Natural killer cell (primary cell): ENCODE measurements at regions not wholly inside any gene's neighbourhood (a gene's known extent, or its start where the extent isn't known, plus 50 kb on each side); places are given as distances from the start of the nearest gene placed in this dataset.

ENCODE experiments used
- ATAC-seq, 3 donors: fragments of 150-1000 bp in 2 of 3; fragments of 200-7000 bp in 1 of 3; cut with Tn5 transposase; 1 replicate in 1 of 3; 2 replicates in 2 of 3; pipeline ENCODE4 v1.10.0; 2021; ENCODE audit warnings: mild to moderate bottlenecking in 2 of 3, moderate library complexity in 2 of 3
- DNase-seq, 2 donors: peaks; one replicate each; pipeline versions ENCODE4 v3.0.0 to v3.0.0-alpha.2; 2013 to 2021; ENCODE audit warnings: mixed read lengths in 1 of 2
- H3K27ac ChIP-seq: one replicate; pipeline ENCODE4 v1.5.1; 2013; ENCODE audit warnings: mild to moderate bottlenecking, low read length
- H3K27me3 ChIP-seq: one replicate; pipeline ENCODE4 v1.6.1; 2013; ENCODE audit warnings: low read length; ENCODE audit not compliant: control insufficient read depth, insufficient read depth
- H3K36me3 ChIP-seq: one replicate; pipeline ENCODE4 v1.6.1; 2013; ENCODE audit warnings: low read length; ENCODE audit not compliant: control insufficient read depth, insufficient read depth
- H3K4me1 ChIP-seq: one replicate; pipeline ENCODE4 v1.6.1; 2013; ENCODE audit warnings: low read length; ENCODE audit not compliant: control insufficient read depth, insufficient read depth
- H3K4me3 ChIP-seq: one replicate; pipeline ENCODE4 v1.5.1; 2013; ENCODE audit warnings: low read length
- H3K9me3 ChIP-seq: one replicate; pipeline ENCODE4 v1.6.1; 2013; ENCODE audit warnings: low read length; ENCODE audit not compliant: control insufficient read depth, insufficient read depth
- H3K27ac Mint-ChIP-seq, 2 donors: one replicate each; pipeline ENCODE4 v1.8.0; 2022; ENCODE audit warnings: mild to moderate bottlenecking in 2 of 2, mixed read lengths in 2 of 2, moderate library complexity in 1 of 2
- H3K27me3 Mint-ChIP-seq, 2 donors: one replicate each; pipeline ENCODE4 v1.8.0; 2022; ENCODE audit warnings: low read depth in 2 of 2, mixed read lengths in 2 of 2
- H3K36me3 Mint-ChIP-seq: one replicate; pipeline ENCODE4 v1.8.0; 2022; ENCODE audit warnings: mixed read lengths
- H3K4me1 Mint-ChIP-seq, 2 donors: one replicate each; pipeline ENCODE4 v1.8.0; 2022; ENCODE audit warnings: mixed read lengths in 2 of 2
- H3K4me3 Mint-ChIP-seq: one replicate; pipeline ENCODE4 v1.8.0; 2022; ENCODE audit warnings: mild to moderate bottlenecking, moderate library complexity, mixed read lengths
- H3K9me3 Mint-ChIP-seq, 2 donors: one replicate each; pipeline ENCODE4 v1.8.0; 2022; ENCODE audit warnings: mixed read lengths in 2 of 2
- whole genome bisulfite sequencing: methylation state at CpG from one replicate; pipeline ENCODE4 v1.1.7; 2013; ENCODE audit warnings: missing lambda C conversion rate; ENCODE audit not compliant: insufficient coverage; 5-methylcytosine and 5-hydroxymethylcytosine counted together
- intact Hi-C: fragments of 100-400 bp; cut with micrococcal nuclease; formaldehyde crosslinking; loops from one replicate; pipeline ENCODE4 v1.14.2; 2022
- TF ChIP-seq, protein P1 (sequence below): fragments of 200-600 bp; IDR thresholded peaks from one replicate; pipeline ENCODE4 v1.8.0; 2022; ENCODE audit warnings: antibody characterized with exemption

DNA sequence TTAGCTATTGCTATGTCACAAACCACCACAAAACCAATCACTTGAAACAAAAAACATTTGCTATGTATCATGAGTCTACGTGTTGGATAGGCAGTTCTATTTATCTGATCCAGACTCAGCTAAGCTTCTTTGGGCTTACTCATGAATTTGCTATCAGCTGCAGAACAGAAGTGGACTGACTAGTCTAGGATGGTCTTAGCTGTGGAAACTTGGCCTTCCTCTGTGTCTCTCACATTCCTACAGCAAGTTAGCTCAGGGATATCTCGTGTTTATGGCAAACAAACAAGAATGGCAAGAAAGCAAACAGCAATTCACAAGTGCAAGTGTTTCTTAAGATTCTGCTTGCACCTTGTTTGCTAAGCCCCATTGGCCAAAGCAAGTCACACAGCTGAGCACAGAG, 288.0 kb upstream of the TNP1 start:
- WGBS, result 83% methylated on average over 2 of the region's 2 CpGs
- TF ChIP-seq, protein P1, sequence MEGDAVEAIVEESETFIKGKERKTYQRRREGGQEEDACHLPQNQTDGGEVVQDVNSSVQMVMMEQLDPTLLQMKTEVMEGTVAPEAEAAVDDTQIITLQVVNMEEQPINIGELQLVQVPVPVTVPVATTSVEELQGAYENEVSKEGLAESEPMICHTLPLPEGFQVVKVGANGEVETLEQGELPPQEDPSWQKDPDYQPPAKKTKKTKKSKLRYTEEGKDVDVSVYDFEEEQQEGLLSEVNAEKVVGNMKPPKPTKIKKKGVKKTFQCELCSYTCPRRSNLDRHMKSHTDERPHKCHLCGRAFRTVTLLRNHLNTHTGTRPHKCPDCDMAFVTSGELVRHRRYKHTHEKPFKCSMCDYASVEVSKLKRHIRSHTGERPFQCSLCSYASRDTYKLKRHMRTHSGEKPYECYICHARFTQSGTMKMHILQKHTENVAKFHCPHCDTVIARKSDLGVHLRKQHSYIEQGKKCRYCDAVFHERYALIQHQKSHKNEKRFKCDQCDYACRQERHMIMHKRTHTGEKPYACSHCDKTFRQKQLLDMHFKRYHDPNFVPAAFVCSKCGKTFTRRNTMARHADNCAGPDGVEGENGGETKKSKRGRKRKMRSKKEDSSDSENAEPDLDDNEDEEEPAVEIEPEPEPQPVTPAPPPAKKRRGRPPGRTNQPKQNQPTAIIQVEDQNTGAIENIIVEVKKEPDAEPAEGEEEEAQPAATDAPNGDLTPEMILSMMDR, result no peak
- H3K27ac ChIP-seq, result no peak overlapping the region
- Mint-ChIP-seq H3K36me3 (no peaks in the 10 kb centered on the region), H3K27ac (no peak overlapping the region), H3K4me3 (no peak overlapping the region), H3K4me1 (no peaks in the 10 kb centered on the region), H3K9me3 (no peaks in the 10 kb centered on the region), H3K27me3 (peaks cover 5 to 22% of the 10 kb centered on the region in 2 donors)
- H3K9me3 ChIP-seq, result no peaks in the 10 kb centered on the region
- no peaks in the 10 kb centered on the region for H3K4me1 ChIP-seq
- H3K36me3 ChIP-seq, result no peaks in the 10 kb centered on the region
- no peak overlapping the region for H3K4me3 ChIP-seq
- ATAC-seq (no peak), DNase-seq (no peak)
- intact Hi-C loops, result no loop called here
- no peaks in the 10 kb centered on the region for H3K27me3 ChIP-seq

DNA sequence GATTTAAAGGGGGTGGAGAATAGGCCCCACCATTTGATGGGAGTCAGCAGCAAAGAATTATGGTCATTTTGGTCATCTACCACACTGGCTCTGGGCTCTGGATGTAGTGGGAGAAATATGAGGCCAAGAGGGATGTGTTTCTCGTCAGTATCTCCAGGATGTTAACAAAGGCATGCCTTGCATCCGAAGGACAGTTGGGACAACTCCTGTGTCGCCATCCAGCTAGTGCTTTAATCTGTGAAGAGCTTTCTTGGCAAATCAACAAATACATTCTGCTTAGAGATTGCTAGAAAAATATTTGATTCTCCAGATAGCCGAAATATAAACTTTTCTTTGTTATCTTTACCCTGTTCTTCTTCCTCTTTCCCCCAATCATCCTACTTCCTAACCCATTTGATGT, 287.1 kb upstream of the TNP1 start:
- ATAC-seq, result no peak
- no peaks in the 10 kb centered on the region for H3K9me3 Mint-ChIP-seq
- H3K4me3 Mint-ChIP-seq, result no peak overlapping the region
- H3K36me3 Mint-ChIP-seq, result peaks cover 7% of the 10 kb centered on the region
- TF ChIP-seq, protein P1, result no peak
- no peaks in the 10 kb centered on the region for H3K9me3 ChIP-seq
- H3K4me1 ChIP-seq, result no peaks in the 10 kb centered on the region
- H3K27me3 Mint-ChIP-seq, result peaks cover 5 to 22% of the 10 kb centered on the region in 2 donors
- no peak overlapping the region for H3K27ac ChIP-seq
- 76% methylated on average over 4 of the region's 4 CpGs for WGBS
- H3K36me3 ChIP-seq, result no peaks in the 10 kb centered on the region
- no peak overlapping the region for H3K27ac Mint-ChIP-seq
- H3K4me3 ChIP-seq, result no peak overlapping the region
- no peak for DNase-seq
- H3K27me3 ChIP-seq, result no peaks in the 10 kb centered on the region
- no peaks in the 10 kb centered on the region for H3K4me1 Mint-ChIP-seq
- intact Hi-C loops, result no loop called here

DNA sequence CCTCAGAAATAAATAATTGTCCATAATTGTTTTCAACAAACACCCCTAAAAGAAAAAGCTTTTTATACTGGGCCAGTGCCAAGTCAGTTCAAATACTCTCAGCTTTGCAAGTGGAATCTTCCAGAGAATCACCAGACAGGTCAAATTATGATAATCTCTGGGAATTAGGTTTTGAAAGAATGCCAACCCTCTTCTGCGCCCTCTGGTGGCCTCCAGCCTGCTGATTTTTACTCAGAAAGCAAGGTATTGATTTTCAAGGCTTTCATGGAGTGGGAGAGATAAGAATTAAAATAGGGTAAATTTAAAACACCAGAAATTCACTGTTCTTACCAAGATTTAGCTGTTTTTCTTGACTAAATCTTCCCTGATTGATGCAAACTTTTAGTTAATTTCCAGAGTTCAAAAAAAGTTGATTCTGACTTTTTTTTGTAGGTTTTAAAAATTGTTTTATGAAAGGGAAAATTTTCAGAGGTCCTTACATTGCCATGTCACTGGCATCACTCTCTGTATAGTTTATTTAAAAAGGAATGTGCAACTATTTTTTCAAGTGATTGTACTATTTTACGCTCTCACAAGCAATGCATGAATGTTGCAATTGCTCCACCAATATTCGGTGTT, 282.9 kb upstream of the TNP1 start:
- no peaks in the 10 kb centered on the region for H3K4me1 Mint-ChIP-seq
- peaks cover 4 to 10% of the 10 kb centered on the region in 2 donors for H3K9me3 Mint-ChIP-seq
- Histone ChIP-seq H3K4me1 (no peaks in the 10 kb centered on the region), H3K27me3 (no peaks in the 10 kb centered on the region), H3K27ac (no peak overlapping the region), H3K36me3 (no peaks in the 10 kb centered on the region), H3K4me3 (no peak overlapping the region), H3K9me3 (no peaks in the 10 kb centered on the region)
- H3K4me3 Mint-ChIP-seq, result no peak overlapping the region
- TF ChIP-seq, protein P1, result peak; percentile 30
- DNase-seq (no peak), ATAC-seq (no peak)
- WGBS, result 83% methylated on average over 3 of the region's 3 CpGs
- peaks cover 6 to 37% of the 10 kb centered on the region in 2 donors for H3K27me3 Mint-ChIP-seq
- intact Hi-C loops, result no loop called here
- H3K36me3 Mint-ChIP-seq, result peaks cover 17% of the 10 kb centered on the region
- no peak overlapping the region for H3K27ac Mint-ChIP-seq

DNA sequence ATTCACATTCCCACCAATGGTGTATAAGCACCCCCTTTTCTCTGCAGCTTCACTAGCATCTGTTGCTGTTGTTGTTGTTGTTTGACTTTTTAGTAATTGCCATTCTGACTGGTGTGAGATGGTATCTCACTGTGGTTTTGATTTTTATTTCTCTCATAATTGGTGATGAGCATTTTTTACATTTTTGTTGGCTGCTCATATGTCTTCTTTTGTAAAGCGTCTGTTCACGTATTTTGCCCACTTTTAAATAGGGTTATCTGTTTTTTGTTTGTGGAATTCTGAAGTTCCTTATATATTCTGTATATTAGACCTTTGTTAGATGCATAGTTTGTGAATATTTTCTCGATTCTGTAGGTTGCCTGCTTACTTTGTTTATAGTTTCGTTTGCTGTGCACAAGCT, 278.4 kb upstream of the TNP1 start:
- intact Hi-C loops, result no loop called here

More for the DNA sequence above, 278.4 kb upstream of the TNP1 start:
- Mint-ChIP-seq H3K36me3 (peaks cover 17% of the 10 kb centered on the region), H3K4me3 (no peak overlapping the region), H3K4me1 (no peaks in the 10 kb centered on the region), H3K9me3 (peaks cover 6 to 13% of the 10 kb centered on the region in 2 donors), H3K27ac (no peak overlapping the region), H3K27me3 (peaks cover 5 to 22% of the 10 kb centered on the region in 2 donors)
- H3K9me3 ChIP-seq, result no peaks in the 10 kb centered on the region
- no peak overlapping the region for H3K4me3 ChIP-seq
- ATAC-seq (no peak), DNase-seq (no peak)
- H3K27me3 ChIP-seq, result no peaks in the 10 kb centered on the region
- no peaks in the 10 kb centered on the region for H3K36me3 ChIP-seq
- H3K4me1 ChIP-seq, result no peaks in the 10 kb centered on the region
- TF ChIP-seq, protein P1, result no peak
- 89% methylated on average over 3 of the region's 4 CpGs for WGBS
- H3K27ac ChIP-seq, result no peak overlapping the region
